SK-N-SH (cell line): ENCODE measurements at regions not wholly inside any gene's neighbourhood (a gene's known extent, or its start where the extent isn't known, plus 50 kb on each side); places are given as distances from the start of the nearest gene placed in this dataset.

ENCODE experiments used
- CTCF ChIA-PET: fragments of 300-600, 350-600 bp; formaldehyde crosslinking; extraction: SDS; loops from one replicate; lab custom pipeline; 2021; lab: Yijun Ruan, JAX
- POLR2A ChIA-PET: fragments of 350-600 bp; sonication (Branson Sonifier 250); formaldehyde crosslinking; extraction: SDS; loops from one replicate; lab custom pipeline; 2020; ENCODE audit warnings: antibody characterized with exemption, inconsistent platforms; lab: Yijun Ruan, JAX
- DNase-seq: peaks from one replicate; pipeline ENCODE4 v3.0.0; 2012
- H2AFZ ChIP-seq: fragments of 200-600 bp; sonication (generic); 2 replicates; pipeline ENCODE4 v1.8.1; 2016; ENCODE audit warnings: antibody characterized with exemption, mild to moderate bottlenecking, low read depth
- H3F3A ChIP-seq: fragments of 200-600 bp; sonication (generic); replicated peaks from 2 replicates; pipeline ENCODE3; 2016; ENCODE audit warnings: antibody characterized with exemption, mild to moderate bottlenecking; ENCODE audit not compliant: insufficient read depth
- H3K27ac ChIP-seq, 2 experiments: fragments of 200-500 bp in 1 of 2; fragments of 200-600 bp in 1 of 2; sonication (Bioruptor generic) in 1 of 2; sonication (generic), shearing (Covaris generic) in 1 of 2; 2 replicates each; pipeline versions ENCODE4 v1.5.1 to v1.6.1; 2014 to 2016; ENCODE audit warnings: low read depth in 2 of 2, inconsistent platforms in 1 of 2, low read length in 1 of 2, mild to moderate bottlenecking in 1 of 2, mixed read lengths in 1 of 2
- H3K27me3 ChIP-seq: fragments of 200-600 bp; sonication (generic), shearing (Covaris generic); 2 replicates; pipeline ENCODE4 v1.6.1; 2016; ENCODE audit warnings: mixed run types; ENCODE audit not compliant: insufficient read depth
- H3K36me3 ChIP-seq, 2 experiments: fragments of 200-500 bp in 1 of 2; fragments of 200-600 bp in 1 of 2; sonication (Bioruptor generic) in 1 of 2; sonication (generic) in 1 of 2; replicated peaks in 1 of 2; 2 replicates each; pipeline versions ENCODE3 to v1.5.1; 2014 to 2016; ENCODE audit warnings: low read length in 1 of 2, mild to moderate bottlenecking in 1 of 2; ENCODE audit not compliant: insufficient read depth in 2 of 2, control insufficient read depth in 1 of 2
- H3K4me1 ChIP-seq, 2 experiments: fragments of 200-500 bp in 1 of 2; fragments of 200-600 bp in 1 of 2; sonication (Bioruptor generic) in 1 of 2; sonication (generic), shearing (Covaris generic) in 1 of 2; 2 replicates each; pipeline versions ENCODE4 v1.5.1 to v1.6.1; 2014 to 2016; ENCODE audit warnings: low read depth in 1 of 2, low read length in 1 of 2, mixed run types in 1 of 2; ENCODE audit not compliant: insufficient read depth in 2 of 2, control insufficient read depth in 1 of 2
- H3K4me2 ChIP-seq: fragments of 200-600 bp; sonication (generic), shearing (Covaris generic); 2 replicates; pipeline ENCODE4 v1.6.1; 2017; ENCODE audit warnings: mixed run types
- H3K4me3 ChIP-seq, 2 experiments: fragments of 200-500 bp in 1 of 2; fragments of 200-600 bp in 1 of 2; sonication (Bioruptor generic) in 1 of 2; sonication (generic), shearing (Covaris generic) in 1 of 2; 2 replicates each; pipeline versions ENCODE4 v1.5.1 to v1.8.1; 2014 to 2016; ENCODE audit warnings: low read depth in 2 of 2, inconsistent platforms in 1 of 2, low read length in 1 of 2, mild to moderate bottlenecking in 1 of 2, mixed read lengths in 1 of 2, moderate library complexity in 1 of 2
- H3K79me2 ChIP-seq: fragments of 200-600 bp; sonication (generic); 2 replicates; pipeline ENCODE4 v1.8.1; 2017; ENCODE audit warnings: mild to moderate bottlenecking; ENCODE audit not compliant: insufficient read depth
- H3K9ac ChIP-seq: fragments of 200-600 bp; sonication (generic); 2 replicates; pipeline ENCODE4 v1.6.1; 2017; ENCODE audit warnings: mixed run types
- H3K9me2 ChIP-seq: fragments of 200-600 bp; sonication (generic); 2 replicates; pipeline ENCODE4 v1.6.1; 2017; ENCODE audit warnings: mixed run types
- H3K9me3 ChIP-seq: fragments of 200-600 bp; sonication (generic); 2 replicates; pipeline ENCODE4 v1.6.1; 2017; ENCODE audit warnings: mixed run types, mild to moderate bottlenecking, moderate library complexity
- H4K20me1 ChIP-seq: fragments of 200-600 bp; sonication (generic); 2 replicates; pipeline ENCODE4 v1.6.1; 2017; ENCODE audit warnings: mild to moderate bottlenecking, mixed run types; ENCODE audit not compliant: insufficient read depth
- EP300 ChIP-seq, 2 experiments: IDR thresholded peaks; 2 replicates each; pipeline versions ENCODE4 v1.4.0 to v1.6.1; 2012; ENCODE audit warnings: borderline replicate concordance in 1 of 2, low read depth in 1 of 2, low read length in 1 of 2
- EZH2phosphoT487 ChIP-seq: fragments of 200-600 bp; sonication (generic); IDR thresholded peaks from 2 replicates; pipeline ENCODE4 v1.6.1; 2017; ENCODE audit warnings: low read depth, mixed run types, mild to moderate bottlenecking, antibody characterized with exemption, moderate library complexity, borderline replicate concordance
- GABPA ChIP-seq: IDR thresholded peaks from 2 replicates; pipeline ENCODE4 v1.4.0; 2012; ENCODE audit warnings: low read depth, mild to moderate bottlenecking
- MAX ChIP-seq: IDR thresholded peaks from 2 replicates; pipeline ENCODE4 v1.4.0; 2012; ENCODE audit warnings: low read depth
- MXI1 ChIP-seq: IDR thresholded peaks from 2 replicates; pipeline ENCODE4 v1.6.1; 2012; ENCODE audit warnings: mild to moderate bottlenecking, low read depth, low read length, improper control_type of control experiment
- POLR2AphosphoS5 ChIP-seq: IDR thresholded peaks from 2 replicates; pipeline ENCODE4 v1.6.1; 2012; ENCODE audit warnings: low read depth, low read length
- TAF1 ChIP-seq: IDR thresholded peaks from 2 replicates; pipeline ENCODE4 v1.6.1; 2012; ENCODE audit warnings: low read depth, mild to moderate bottlenecking, low read length, moderate library complexity, borderline replicate concordance
- USF1 ChIP-seq: IDR thresholded peaks from 2 replicates; pipeline ENCODE4 v1.4.0; 2012; ENCODE audit warnings: low read depth, borderline replicate concordance
- ZBTB33 ChIP-seq: IDR thresholded peaks from 2 replicates; pipeline ENCODE4 v1.4.0; 2012; ENCODE audit warnings: low read depth, borderline replicate concordance
- WGBS: methylation state at CpG from one replicate; pipeline ENCODE4 v1.1.6; 2017; ENCODE audit warnings: low lambda C conversion rate; 5-methylcytosine and 5-hydroxymethylcytosine counted together
- TF ChIP-seq, protein P1 (sequence below): fragments of 150-350 bp; IDR thresholded peaks from 2 replicates; pipeline ENCODE4 v1.6.1; 2016; ENCODE audit warnings: mild to moderate bottlenecking, low read depth, low read length
- TF ChIP-seq, protein P2 (sequence below): IDR thresholded peaks from 2 replicates; pipeline ENCODE4; 2012

DNA sequence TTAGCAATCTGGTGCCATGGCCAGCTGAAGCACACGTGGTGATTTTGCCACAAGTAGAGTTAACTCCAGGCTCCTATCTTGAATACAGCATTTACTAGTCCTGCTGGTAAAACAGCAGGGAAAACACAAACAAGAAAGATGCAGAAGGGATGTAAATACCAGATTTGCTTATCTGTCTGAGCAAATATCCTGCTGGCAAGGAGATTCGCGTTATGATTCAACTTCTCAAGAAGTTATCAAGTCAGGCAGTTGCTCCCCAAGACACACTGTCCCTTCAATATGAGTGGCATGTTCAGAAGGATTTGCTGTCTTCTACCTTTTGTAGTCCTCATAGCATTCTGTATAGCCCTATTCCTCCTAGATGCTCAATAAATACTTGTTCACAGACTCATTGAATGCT, 171.2 kb upstream of the EGLN3 start (continued):
- no peak for TF ChIP-seq ZBTB33
- no peak for TF ChIP-seq EP300 (IDR thresholded peaks at IDR 0.05; ENCODE audit: borderline replicate concordance in 1 of 2, low read depth in 1 of 2, low read length in 1 of 2)
- no peak for TF ChIP-seq POLR2AphosphoS5
- no peak for TF ChIP-seq MXI1
- TF ChIP-seq GABPA, result no peak
- TF ChIP-seq, protein P1, sequence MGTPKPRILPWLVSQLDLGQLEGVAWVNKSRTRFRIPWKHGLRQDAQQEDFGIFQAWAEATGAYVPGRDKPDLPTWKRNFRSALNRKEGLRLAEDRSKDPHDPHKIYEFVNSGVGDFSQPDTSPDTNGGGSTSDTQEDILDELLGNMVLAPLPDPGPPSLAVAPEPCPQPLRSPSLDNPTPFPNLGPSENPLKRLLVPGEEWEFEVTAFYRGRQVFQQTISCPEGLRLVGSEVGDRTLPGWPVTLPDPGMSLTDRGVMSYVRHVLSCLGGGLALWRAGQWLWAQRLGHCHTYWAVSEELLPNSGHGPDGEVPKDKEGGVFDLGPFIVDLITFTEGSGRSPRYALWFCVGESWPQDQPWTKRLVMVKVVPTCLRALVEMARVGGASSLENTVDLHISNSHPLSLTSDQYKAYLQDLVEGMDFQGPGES, result no peak
- no peak for TF ChIP-seq USF1

GRCh38 chr14:34120185-34120977, 169.5 kb upstream of the EGLN3 start:
- 73% methylated on average over 2 of the region's 3 CpGs for WGBS
- no peaks in the 10 kb centered on the region for H3F3A ChIP-seq
- H3K4me1 ChIP-seq, result no peaks in the 10 kb centered on the region
- CTCF ChIA-PET, result no interaction called here
- no peak overlapping the region for H2AFZ ChIP-seq
- H3K9me2 ChIP-seq, result no peaks in the 10 kb centered on the region
- TF ChIP-seq MAX, result no peak
- no peak for TF ChIP-seq ZBTB33
- TF ChIP-seq, protein P2, sequence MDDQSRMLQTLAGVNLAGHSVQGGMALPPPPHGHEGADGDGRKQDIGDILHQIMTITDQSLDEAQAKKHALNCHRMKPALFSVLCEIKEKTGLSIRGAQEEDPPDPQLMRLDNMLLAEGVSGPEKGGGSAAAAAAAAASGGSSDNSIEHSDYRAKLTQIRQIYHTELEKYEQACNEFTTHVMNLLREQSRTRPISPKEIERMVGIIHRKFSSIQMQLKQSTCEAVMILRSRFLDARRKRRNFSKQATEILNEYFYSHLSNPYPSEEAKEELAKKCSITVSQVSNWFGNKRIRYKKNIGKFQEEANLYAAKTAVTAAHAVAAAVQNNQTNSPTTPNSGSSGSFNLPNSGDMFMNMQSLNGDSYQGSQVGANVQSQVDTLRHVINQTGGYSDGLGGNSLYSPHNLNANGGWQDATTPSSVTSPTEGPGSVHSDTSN, result no peak
- TF ChIP-seq EZH2phosphoT487, result no peak
- TF ChIP-seq TAF1, result no peak
- no peak for DNase-seq
- H3K79me2 ChIP-seq, result no peaks in the 10 kb centered on the region
- H4K20me1 ChIP-seq, result no peaks in the 10 kb centered on the region
- H3K9me3 ChIP-seq, result no peaks in the 10 kb centered on the region
- H3K4me2 ChIP-seq, result no peak overlapping the region
- no peak overlapping the region for H3K27ac ChIP-seq
- no peak overlapping the region for H3K4me3 ChIP-seq
- H3K9ac ChIP-seq, result no peak overlapping the region
- no peaks in the 10 kb centered on the region for H3K27me3 ChIP-seq
- H3K36me3 ChIP-seq, result no peaks in the 10 kb centered on the region
- POLR2A ChIA-PET, result no interaction called here
